Ascending aorta (tissue), 2 donors: ENCODE measurements at regions not wholly inside any gene's neighbourhood (a gene's known extent, or its start where the extent isn't known, plus 50 kb on each side); places are given as distances from the start of the nearest gene placed in this dataset.

Experiments used
- DNase-seq, 2 donors: peaks; one replicate each; pipeline ENCODE4 v3.0.0-alpha.2; 2019; ENCODE audit warnings: low spot score in 2 of 2
- H3K27ac ChIP-seq, 2 donors: fragments of 200-600 bp; sonication (generic); one replicate each; pipeline ENCODE4 v1.5.1; 2016 to 2017; ENCODE audit warnings: mild to moderate bottlenecking in 1 of 2
- H3K27me3 ChIP-seq: fragments of 200-600 bp; sonication (generic); one replicate; pipeline ENCODE4 v1.5.1; 2017
- H3K36me3 ChIP-seq, 2 donors: fragments of 200-600 bp; sonication (generic); one replicate each; pipeline ENCODE4 v1.5.1; 2016
- H3K4me1 ChIP-seq, 2 donors: fragments of 200-600 bp; sonication (generic); one replicate each; pipeline ENCODE4 v1.5.1; 2016 to 2017; ENCODE audit warnings: mild to moderate bottlenecking in 1 of 2
- H3K4me3 ChIP-seq, 2 donors: fragments of 200-600 bp; sonication (generic); one replicate each; pipeline ENCODE4 v1.5.1; 2016 to 2017; ENCODE audit warnings: mild to moderate bottlenecking in 1 of 2
- H3K9me3 ChIP-seq, 2 donors: fragments of 200-600 bp; sonication (generic); one replicate each; pipeline ENCODE4 v1.5.1; 2016
- intact Hi-C: fragments of 100-400 bp; cut with DNase I; formaldehyde crosslinking; loops from one replicate; pipeline ENCODE4 v1.15.1; 2023
- TF ChIP-seq, protein P1 (sequence below), 3 experiments: fragments of 200-600 bp in 2 of 3; fragments of 450-650 bp in 1 of 3; sonication (generic) in 2 of 3; IDR thresholded peaks; one replicate each; pipeline ENCODE4 v1.5.1; 2016 to 2019; ENCODE audit warnings: antibody characterized with exemption in 3 of 3, mild to moderate bottlenecking in 1 of 3, moderate library complexity in 1 of 3

DNA sequence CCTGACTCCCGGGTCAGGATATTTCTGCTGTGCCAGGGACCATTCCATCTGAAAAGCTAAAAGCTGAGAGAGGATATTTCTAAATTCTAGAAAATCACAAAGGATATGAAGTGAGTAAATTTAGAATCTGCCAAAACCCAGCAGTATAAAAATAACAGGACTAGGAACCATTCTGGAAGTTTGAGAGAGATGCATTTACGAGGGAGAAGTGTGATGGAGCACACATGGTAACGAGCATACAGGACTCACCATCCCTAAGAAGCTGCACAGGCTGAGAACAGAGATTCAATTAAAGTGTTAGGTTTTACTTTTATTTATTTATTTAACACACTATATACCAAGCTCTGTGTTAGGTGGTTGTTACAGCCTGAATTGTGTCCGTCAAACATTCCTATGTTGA lies 116.3 kb downstream of the GLUL start:
- intact Hi-C loops, result no loop called here
- Histone ChIP-seq H3K4me3 (no peak overlapping the region), H3K4me1 (no peaks in the 10 kb centered on the region), H3K36me3 (no peaks in the 10 kb centered on the region), H3K9me3 (no peaks in the 10 kb centered on the region), H3K27me3 (no peaks in the 10 kb centered on the region), H3K27ac (no peak overlapping the region)
- TF ChIP-seq, protein P1, sequence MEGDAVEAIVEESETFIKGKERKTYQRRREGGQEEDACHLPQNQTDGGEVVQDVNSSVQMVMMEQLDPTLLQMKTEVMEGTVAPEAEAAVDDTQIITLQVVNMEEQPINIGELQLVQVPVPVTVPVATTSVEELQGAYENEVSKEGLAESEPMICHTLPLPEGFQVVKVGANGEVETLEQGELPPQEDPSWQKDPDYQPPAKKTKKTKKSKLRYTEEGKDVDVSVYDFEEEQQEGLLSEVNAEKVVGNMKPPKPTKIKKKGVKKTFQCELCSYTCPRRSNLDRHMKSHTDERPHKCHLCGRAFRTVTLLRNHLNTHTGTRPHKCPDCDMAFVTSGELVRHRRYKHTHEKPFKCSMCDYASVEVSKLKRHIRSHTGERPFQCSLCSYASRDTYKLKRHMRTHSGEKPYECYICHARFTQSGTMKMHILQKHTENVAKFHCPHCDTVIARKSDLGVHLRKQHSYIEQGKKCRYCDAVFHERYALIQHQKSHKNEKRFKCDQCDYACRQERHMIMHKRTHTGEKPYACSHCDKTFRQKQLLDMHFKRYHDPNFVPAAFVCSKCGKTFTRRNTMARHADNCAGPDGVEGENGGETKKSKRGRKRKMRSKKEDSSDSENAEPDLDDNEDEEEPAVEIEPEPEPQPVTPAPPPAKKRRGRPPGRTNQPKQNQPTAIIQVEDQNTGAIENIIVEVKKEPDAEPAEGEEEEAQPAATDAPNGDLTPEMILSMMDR (IDR thresholded peaks at IDR 0.05), result no peak
- no peak for DNase-seq

DNA sequence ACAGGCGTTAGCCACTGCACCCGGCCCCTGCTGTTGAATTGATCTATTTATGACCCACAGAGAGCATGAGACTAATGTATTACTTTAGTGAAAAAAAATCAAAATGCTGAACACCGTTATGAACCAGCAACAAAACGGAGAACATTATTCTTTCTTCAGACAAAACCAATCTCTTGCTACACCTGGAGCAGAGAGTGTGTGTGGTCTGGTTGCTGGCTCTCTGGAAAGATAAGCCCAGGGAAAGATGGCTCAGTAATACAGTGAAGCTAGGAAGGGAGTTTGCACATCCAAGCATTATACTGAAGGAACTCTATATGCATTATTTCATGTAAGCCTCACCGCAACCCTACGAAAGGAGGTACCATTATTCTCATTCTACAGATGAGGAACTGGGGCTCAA lies 117.0 kb downstream of the GLUL start:
- H3K36me3 ChIP-seq, result no peaks in the 10 kb centered on the region
- DNase-seq, result no peak
- no peaks in the 10 kb centered on the region for H3K27me3 ChIP-seq
- H3K4me3 ChIP-seq, result no peak overlapping the region
- TF ChIP-seq, protein P1 (IDR thresholded peaks at IDR 0.05), result no peak
- intact Hi-C loops, result no loop called here
- H3K9me3 ChIP-seq, result no peaks in the 10 kb centered on the region
- H3K27ac ChIP-seq, result no peak overlapping the region
- no peaks in the 10 kb centered on the region for H3K4me1 ChIP-seq

DNA sequence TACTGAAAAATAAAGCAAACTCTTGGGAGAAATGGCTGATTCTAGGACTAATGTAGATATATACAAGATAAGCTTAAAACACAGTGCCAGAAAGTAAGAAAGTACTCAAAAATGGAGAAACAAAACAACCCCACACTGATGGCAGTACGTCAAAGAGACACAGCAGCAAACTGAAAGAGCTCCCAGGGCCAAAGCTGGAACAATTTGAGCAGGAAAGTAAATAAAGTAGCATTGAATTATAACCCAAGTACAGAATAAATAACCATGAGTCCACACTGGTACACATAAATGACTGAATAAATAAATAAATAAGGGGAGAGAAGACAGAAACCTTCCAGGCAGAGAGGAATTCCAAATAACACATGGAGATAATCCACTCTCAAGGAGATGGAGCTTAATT lies 120.9 kb downstream of the GLUL start:
- DNase-seq, result no peak
- no peaks in the 10 kb centered on the region for H3K36me3 ChIP-seq
- H3K27ac ChIP-seq, result no peak overlapping the region
- intact Hi-C loops, result no loop called here
- TF ChIP-seq, protein P1 (IDR thresholded peaks at IDR 0.05), result no peak
- no peaks in the 10 kb centered on the region for H3K9me3 ChIP-seq
- H3K4me1 ChIP-seq, result no peaks in the 10 kb centered on the region
- no peak overlapping the region for H3K4me3 ChIP-seq
- no peaks in the 10 kb centered on the region for H3K27me3 ChIP-seq

DNA sequence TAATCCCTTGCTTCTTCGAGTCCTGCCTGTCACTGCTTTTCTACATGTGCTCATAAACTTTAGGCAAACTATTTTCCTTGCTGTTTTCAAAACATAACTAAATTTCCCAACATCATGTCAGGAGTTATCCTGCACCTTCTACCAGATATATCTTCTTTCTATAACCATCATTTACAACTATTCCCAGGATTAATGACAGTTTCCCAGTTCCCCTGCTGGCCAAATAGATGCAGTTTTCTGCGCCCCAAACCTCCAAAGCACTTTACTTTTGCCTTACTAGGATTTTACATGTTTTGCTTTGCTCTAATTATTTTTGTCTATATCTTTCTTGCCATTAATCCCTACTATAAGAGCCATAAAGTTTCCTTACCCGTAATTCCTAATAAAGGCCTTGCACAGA lies 122.5 kb downstream of the GLUL start:
- Histone ChIP-seq H3K36me3 (no peaks in the 10 kb centered on the region), H3K4me3 (no peak overlapping the region), H3K27me3 (no peaks in the 10 kb centered on the region), H3K27ac (no peak overlapping the region), H3K4me1 (no peaks in the 10 kb centered on the region), H3K9me3 (no peaks in the 10 kb centered on the region)
- intact Hi-C loops, result no loop called here
- TF ChIP-seq, protein P1 (IDR thresholded peaks at IDR 0.05), result no peak
- no peak for DNase-seq

GRCh38 chr1:182268669-182269068 lies 122.9 kb downstream of the GLUL start:
- TF ChIP-seq, protein P1 (IDR thresholded peaks at IDR 0.05), result no peak
- DNase-seq, result no peak
- Histone ChIP-seq H3K27me3 (no peaks in the 10 kb centered on the region), H3K36me3 (no peaks in the 10 kb centered on the region), H3K4me1 (no peaks in the 10 kb centered on the region), H3K4me3 (no peak overlapping the region), H3K27ac (no peak overlapping the region), H3K9me3 (no peaks in the 10 kb centered on the region)
- intact Hi-C loops, result no loop called here

- DNase-seq, result no peak
- H3K9me3 ChIP-seq, result no peaks in the 10 kb centered on the region
- no peaks in the 10 kb centered on the region for H3K36me3 ChIP-seq
- no peak overlapping the region for H3K4me3 ChIP-seq
- no peaks in the 10 kb centered on the region for H3K27me3 ChIP-seq
- H3K4me1 ChIP-seq, result no peaks in the 10 kb centered on the region
- TF ChIP-seq, protein P1 (IDR thresholded peaks at IDR 0.05), result no peak
- intact Hi-C loops, result no loop called here
- no peak overlapping the region for H3K27ac ChIP-seq
Observed at GRCh38 chr1:182264185-182264584, 127.4 kb downstream of the GLUL start.
